Uterus (tissue), 3 donors: ENCODE measurements at regions not wholly inside any gene's neighbourhood (a gene's known extent, or its start where the extent isn't known, plus 50 kb on each side); places are given as distances from the start of the nearest gene placed in this dataset.

Experiments
- DNase-seq, 2 donors: peaks; one replicate each; pipeline ENCODE4 v3.0.0-alpha.2; 2019 to 2020
- H3K27ac ChIP-seq, 2 donors: fragments of 200-600 bp; sonication (generic); 1 replicate in 1 of 2; 2 replicates in 1 of 2; pipeline ENCODE4 v1.5.1; 2016 to 2018
- H3K27me3 ChIP-seq, 2 donors: fragments of 200-600 bp; sonication (generic); one replicate each; pipeline ENCODE4 v1.5.1; 2018 to 2019; ENCODE audit warnings: control low read depth in 1 of 2
- H3K36me3 ChIP-seq, 2 donors: fragments of 200-600 bp; sonication (generic); one replicate each; pipeline ENCODE4 v1.5.1; 2019; ENCODE audit warnings: control low read depth in 1 of 2
- H3K4me1 ChIP-seq, 2 donors: fragments of 200-600 bp; sonication (generic); one replicate each; pipeline ENCODE4 v1.5.1; 2018 to 2019; ENCODE audit warnings: control low read depth in 1 of 2
- H3K4me3 ChIP-seq, 2 donors: fragments of 200-600 bp; sonication (generic); 1 replicate in 1 of 2; 2 replicates in 1 of 2; pipeline ENCODE4 v1.5.1; 2018 to 2019; ENCODE audit warnings: mild to moderate bottlenecking in 1 of 2
- H3K9me3 ChIP-seq, 2 donors: fragments of 200-600 bp; sonication (generic); one replicate each; pipeline ENCODE4 v1.5.1; 2019; ENCODE audit warnings: control low read depth in 1 of 2
- POLR2A ChIP-seq, 2 donors: fragments of 450-650 bp; IDR thresholded peaks; one replicate each; pipeline ENCODE4 v1.6.1; 2016; ENCODE audit warnings: antibody characterized with exemption in 2 of 2, mild to moderate bottlenecking in 1 of 2, moderate library complexity in 1 of 2
- intact Hi-C: fragments of 100-400 bp; cut with DNase I; formaldehyde crosslinking; loops from one replicate; pipeline ENCODE4 v1.15.1; 2023; ENCODE audit warnings: low total_unique reads
- TF ChIP-seq, protein P1 (sequence below), 4 experiments: fragments of 200-600 bp in 2 of 4; fragments of 450-650 bp in 2 of 4; sonication (generic) in 2 of 4; IDR thresholded peaks; one replicate each; pipeline ENCODE4 v1.5.1; 2016 to 2019; ENCODE audit warnings: antibody characterized with exemption in 4 of 4, mild to moderate bottlenecking in 2 of 4, moderate library complexity in 1 of 4
- donor health status: DM: yes; HTN: yes; CAD: no.

DNA sequence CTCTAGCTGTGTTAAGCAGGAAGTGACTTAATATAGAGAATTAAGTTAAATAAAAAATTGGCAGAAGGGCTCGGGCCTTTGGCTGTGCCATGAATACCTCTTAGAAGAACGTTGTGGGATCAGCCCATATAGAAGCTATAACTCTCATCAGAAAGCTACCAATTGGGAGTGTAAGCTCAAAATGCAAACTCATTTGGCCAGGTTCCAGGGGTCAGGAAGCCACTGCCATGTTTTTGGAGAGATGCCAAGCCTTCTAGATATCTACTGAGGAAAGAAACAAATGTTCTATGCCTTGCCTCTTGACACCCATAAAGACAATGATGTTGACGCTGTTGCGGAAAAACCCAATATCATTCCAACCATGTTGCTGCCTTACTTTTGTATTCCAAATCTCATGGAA, 475.2 kb upstream of the TGFBR2 start:
- TF ChIP-seq, protein P1, sequence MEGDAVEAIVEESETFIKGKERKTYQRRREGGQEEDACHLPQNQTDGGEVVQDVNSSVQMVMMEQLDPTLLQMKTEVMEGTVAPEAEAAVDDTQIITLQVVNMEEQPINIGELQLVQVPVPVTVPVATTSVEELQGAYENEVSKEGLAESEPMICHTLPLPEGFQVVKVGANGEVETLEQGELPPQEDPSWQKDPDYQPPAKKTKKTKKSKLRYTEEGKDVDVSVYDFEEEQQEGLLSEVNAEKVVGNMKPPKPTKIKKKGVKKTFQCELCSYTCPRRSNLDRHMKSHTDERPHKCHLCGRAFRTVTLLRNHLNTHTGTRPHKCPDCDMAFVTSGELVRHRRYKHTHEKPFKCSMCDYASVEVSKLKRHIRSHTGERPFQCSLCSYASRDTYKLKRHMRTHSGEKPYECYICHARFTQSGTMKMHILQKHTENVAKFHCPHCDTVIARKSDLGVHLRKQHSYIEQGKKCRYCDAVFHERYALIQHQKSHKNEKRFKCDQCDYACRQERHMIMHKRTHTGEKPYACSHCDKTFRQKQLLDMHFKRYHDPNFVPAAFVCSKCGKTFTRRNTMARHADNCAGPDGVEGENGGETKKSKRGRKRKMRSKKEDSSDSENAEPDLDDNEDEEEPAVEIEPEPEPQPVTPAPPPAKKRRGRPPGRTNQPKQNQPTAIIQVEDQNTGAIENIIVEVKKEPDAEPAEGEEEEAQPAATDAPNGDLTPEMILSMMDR (IDR thresholded peaks at IDR 0.05), result no peak
- no peak for TF ChIP-seq POLR2A (IDR thresholded peaks at IDR 0.05)
- Histone ChIP-seq H3K27me3 (no peaks in the 10 kb centered on the region), H3K4me3 (no peak overlapping the region), H3K27ac (no peak overlapping the region), H3K36me3 (no peaks in the 10 kb centered on the region), H3K9me3 (no peaks in the 10 kb centered on the region), H3K4me1 (no peaks in the 10 kb centered on the region)
- DNase-seq, result no peak
- intact Hi-C loops, result no loop called here

DNA sequence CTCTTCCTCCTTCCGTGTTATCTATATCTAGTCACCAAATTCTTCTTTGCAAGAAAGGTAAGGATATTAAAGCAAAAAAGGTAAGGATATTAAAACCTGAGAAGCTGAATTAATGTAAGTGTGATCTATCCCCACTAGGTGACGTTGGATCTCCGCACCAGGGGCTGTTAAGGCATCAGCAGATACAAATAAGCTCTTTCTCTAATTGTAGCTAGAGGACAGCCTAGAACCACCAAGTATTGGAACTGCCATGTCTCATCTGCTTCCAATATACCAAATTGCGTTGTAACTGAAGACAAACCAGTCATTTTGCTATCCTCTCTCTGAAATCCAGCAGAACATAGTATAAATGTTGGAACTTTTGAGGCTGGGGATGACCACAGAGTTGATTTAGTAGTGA, 471.2 kb upstream of the TGFBR2 start:
- DNase-seq, result no peak
- H3K27ac ChIP-seq, result no peak overlapping the region
- no peaks in the 10 kb centered on the region for H3K36me3 ChIP-seq
- intact Hi-C loops, result no loop called here
- no peak for TF ChIP-seq POLR2A (IDR thresholded peaks at IDR 0.05)
- TF ChIP-seq, protein P1 (IDR thresholded peaks at IDR 0.05), result no peak
- no peak overlapping the region for H3K4me3 ChIP-seq
- no peaks in the 10 kb centered on the region for H3K27me3 ChIP-seq
- no peaks in the 10 kb centered on the region for H3K9me3 ChIP-seq
- no peaks in the 10 kb centered on the region for H3K4me1 ChIP-seq

DNA sequence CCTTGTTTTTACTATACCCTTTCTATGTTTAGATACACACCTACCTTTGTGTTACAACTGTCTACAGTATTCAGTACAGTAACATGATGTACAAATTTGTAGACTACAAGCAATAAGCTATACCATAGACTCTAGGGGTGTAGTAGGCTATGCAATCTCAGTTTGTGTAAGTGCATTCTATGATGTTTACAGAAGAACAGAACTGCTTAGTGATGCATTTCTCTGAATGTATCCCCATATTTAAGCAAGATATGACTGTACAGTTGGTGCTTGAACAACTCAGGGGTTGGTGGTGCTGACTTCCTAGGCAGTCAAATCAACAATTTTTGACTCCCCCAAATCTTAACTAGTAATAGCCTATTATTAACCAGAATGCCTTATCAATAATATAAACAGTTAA, 467.1 kb upstream of the TGFBR2 start:
- DNase-seq, result no peak
- Histone ChIP-seq H3K4me3 (no peak overlapping the region), H3K9me3 (no peaks in the 10 kb centered on the region), H3K27ac (no peak overlapping the region), H3K36me3 (no peaks in the 10 kb centered on the region), H3K27me3 (no peaks in the 10 kb centered on the region), H3K4me1 (no peaks in the 10 kb centered on the region)
- TF ChIP-seq POLR2A (IDR thresholded peaks at IDR 0.05), result no peak
- TF ChIP-seq, protein P1 (IDR thresholded peaks at IDR 0.05), result no peak
- intact Hi-C loops, result no loop called here

DNA sequence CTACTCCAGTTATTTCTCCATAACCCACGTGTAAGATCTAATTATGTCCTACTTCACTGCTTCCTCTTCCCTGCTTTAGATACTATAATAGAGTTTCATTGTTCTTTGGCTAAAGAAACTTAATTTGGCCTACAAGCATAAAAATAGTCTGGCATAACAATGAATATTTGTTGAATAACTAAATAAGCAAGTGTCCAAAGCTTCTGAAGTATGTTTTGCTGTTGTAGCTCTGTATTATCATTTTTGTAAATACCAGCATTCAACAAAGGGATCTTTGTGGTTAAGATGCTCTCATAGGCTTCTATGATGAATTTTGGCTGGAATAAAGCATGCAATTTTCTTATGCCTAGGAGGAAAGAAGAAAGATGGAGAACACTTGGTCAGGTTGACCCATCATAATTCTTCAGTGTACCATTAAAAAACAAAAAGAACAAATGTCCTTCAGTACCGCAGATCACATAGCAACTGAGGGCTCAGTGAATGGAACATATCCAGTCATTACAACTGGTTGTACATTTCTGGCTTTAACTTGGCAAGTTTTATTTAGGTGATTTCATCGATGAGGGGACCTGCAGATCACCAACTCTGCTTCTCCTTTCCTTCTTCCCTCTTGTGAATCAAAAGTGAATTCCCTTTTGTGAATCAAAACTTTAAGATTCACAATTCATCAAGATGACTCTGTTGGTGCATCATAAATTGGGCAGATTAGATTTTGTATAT, 465.9 kb upstream of the TGFBR2 start:
- Histone ChIP-seq H3K4me1 (no peaks in the 10 kb centered on the region), H3K9me3 (no peaks in the 10 kb centered on the region), H3K27ac (peak overlapping the region; percentile 3 to 48), H3K36me3 (no peaks in the 10 kb centered on the region), H3K4me3 (no peak overlapping the region), H3K27me3 (no peaks in the 10 kb centered on the region)
- intact Hi-C loops, result no loop called here
- DNase-seq, result no peak
- TF ChIP-seq, protein P1 (IDR thresholded peaks at IDR 0.05), result no peak
- TF ChIP-seq POLR2A (IDR thresholded peaks at IDR 0.05), result no peak

DNA sequence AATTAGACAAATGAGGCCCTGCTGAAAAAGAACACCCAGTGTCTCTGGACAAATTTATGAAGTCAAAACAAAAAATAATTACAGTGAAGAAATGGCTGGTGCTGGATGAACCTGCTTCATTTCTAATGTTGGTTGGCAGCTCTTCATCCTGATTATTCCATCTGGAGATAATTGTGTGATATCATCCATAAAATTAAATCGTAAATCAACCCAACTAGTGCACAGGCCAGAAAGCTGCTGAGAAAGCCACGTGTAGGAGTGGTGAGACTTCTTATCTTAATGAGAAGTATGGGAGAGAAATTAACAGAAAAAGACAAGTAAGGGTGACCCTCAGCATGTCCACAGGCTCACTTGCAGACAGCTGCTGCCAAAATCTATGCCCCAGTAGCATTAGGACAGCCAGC, 465.2 kb upstream of the TGFBR2 start:
- Histone ChIP-seq H3K27me3 (no peaks in the 10 kb centered on the region), H3K27ac (peak overlapping the region; percentile 3 to 48), H3K4me3 (no peak overlapping the region), H3K36me3 (no peaks in the 10 kb centered on the region), H3K9me3 (no peaks in the 10 kb centered on the region), H3K4me1 (no peaks in the 10 kb centered on the region)
- intact Hi-C loops, result no loop called here
- DNase-seq, result peak; percentile 15 to 20
- TF ChIP-seq, protein P1 (IDR thresholded peaks at IDR 0.05), result no peak
